Kidney (tissue), 13 donors: ENCODE measurements at regions not wholly inside any gene's neighbourhood (a gene's known extent, or its start where the extent isn't known, plus 50 kb on each side); places are given as distances from the start of the nearest gene placed in this dataset.
"Not testable (repeated sequence)": the region's sequence is repeated elsewhere in the genome, so short reads cannot be mapped to it uniquely, and the experiment has no call there.

Experiments used
- DNase-seq, 5 donors: peaks; one replicate each; pipeline ENCODE4 v3.0.0-alpha.2; 2013 to 2020
- FAIRE-seq: peaks from 2 replicates; lab custom pipeline; 2012; peaks lifted over from hg19 to GRCh38; lab: Jason Lieb, UNC
- H3K27ac ChIP-seq, 2 donors: one replicate each; pipeline ENCODE4 v1.7.0; 2013; ENCODE audit warnings: low read depth in 2 of 2, low read length in 2 of 2, inconsistent platforms in 1 of 2
- H3K27me3 ChIP-seq: one replicate; pipeline ENCODE4 v1.7.1; 2013; ENCODE audit warnings: low read length, inconsistent platforms; ENCODE audit not compliant: control insufficient read depth, insufficient read depth
- H3K36me3 ChIP-seq, 3 donors: one replicate each; pipeline versions ENCODE4 v1.7.0 to v1.7.1; 2013; ENCODE audit warnings: low read length in 3 of 3, control low read depth in 1 of 3, inconsistent platforms in 1 of 3; ENCODE audit not compliant: insufficient read depth in 3 of 3, control insufficient read depth in 2 of 3
- H3K4me1 ChIP-seq, 3 donors: one replicate each; pipeline versions ENCODE4 v1.7.0 to v1.7.1; 2013; ENCODE audit warnings: low read length in 3 of 3, inconsistent platforms in 1 of 3, low read depth in 1 of 3; ENCODE audit not compliant: control insufficient read depth in 2 of 3, insufficient read depth in 2 of 3
- H3K4me3 ChIP-seq, 3 donors: one replicate each; pipeline versions ENCODE4 v1.7.0 to v1.8.1; 2013; ENCODE audit warnings: low read length in 3 of 3, control low read depth in 1 of 3, inconsistent platforms in 1 of 3
- H3K9ac ChIP-seq, 3 donors: one replicate each; pipeline versions ENCODE4 v1.7.0 to v1.7.1; 2013; ENCODE audit warnings: low read length in 3 of 3, control low read depth in 1 of 3, inconsistent platforms in 1 of 3
- H3K9me3 ChIP-seq, 3 donors: one replicate each; pipeline versions ENCODE4 v1.7.0 to v1.7.1; 2013; ENCODE audit warnings: low read length in 3 of 3, control low read depth in 1 of 3, inconsistent platforms in 1 of 3; ENCODE audit not compliant: control insufficient read depth in 2 of 3, insufficient read depth in 1 of 3
- intact Hi-C: fragments of 100-400 bp; cut with DNase I; formaldehyde crosslinking; loops from one replicate; pipeline ENCODE4 v1.11.1; 2022
- TF ChIP-seq, protein P1 (sequence below): IDR thresholded peaks from 3 replicates; pipeline ENCODE4 v1.5.1; 2012; ENCODE audit warnings: mild to moderate bottlenecking, moderate library complexity, borderline replicate concordance; ENCODE audit not compliant: insufficient read depth; ENCODE audit errors: extremely low read depth
- donor health status: control.
- donor health status: control.
- donor health status: control.
- donor health status: control.
- donor health status: control.
- donor health status: DM: yes; HTN: yes; CAD: no.
- donor health status: Normal renal cell carcinoma (clear cell type).

- Histone ChIP-seq H3K4me3 (no peak overlapping the region), H3K27ac (no peak overlapping the region), H3K36me3 (no peaks in the 10 kb centered on the region), H3K9ac (no peak overlapping the region), H3K9me3 (no peaks in the 10 kb centered on the region), H3K27me3 (no peaks in the 10 kb centered on the region), H3K4me1 (no peaks in the 10 kb centered on the region)
- intact Hi-C loops, result no loop called here
- TF ChIP-seq, protein P1, sequence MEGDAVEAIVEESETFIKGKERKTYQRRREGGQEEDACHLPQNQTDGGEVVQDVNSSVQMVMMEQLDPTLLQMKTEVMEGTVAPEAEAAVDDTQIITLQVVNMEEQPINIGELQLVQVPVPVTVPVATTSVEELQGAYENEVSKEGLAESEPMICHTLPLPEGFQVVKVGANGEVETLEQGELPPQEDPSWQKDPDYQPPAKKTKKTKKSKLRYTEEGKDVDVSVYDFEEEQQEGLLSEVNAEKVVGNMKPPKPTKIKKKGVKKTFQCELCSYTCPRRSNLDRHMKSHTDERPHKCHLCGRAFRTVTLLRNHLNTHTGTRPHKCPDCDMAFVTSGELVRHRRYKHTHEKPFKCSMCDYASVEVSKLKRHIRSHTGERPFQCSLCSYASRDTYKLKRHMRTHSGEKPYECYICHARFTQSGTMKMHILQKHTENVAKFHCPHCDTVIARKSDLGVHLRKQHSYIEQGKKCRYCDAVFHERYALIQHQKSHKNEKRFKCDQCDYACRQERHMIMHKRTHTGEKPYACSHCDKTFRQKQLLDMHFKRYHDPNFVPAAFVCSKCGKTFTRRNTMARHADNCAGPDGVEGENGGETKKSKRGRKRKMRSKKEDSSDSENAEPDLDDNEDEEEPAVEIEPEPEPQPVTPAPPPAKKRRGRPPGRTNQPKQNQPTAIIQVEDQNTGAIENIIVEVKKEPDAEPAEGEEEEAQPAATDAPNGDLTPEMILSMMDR, result no peak
- FAIRE-seq (no peak), DNase-seq (no peak)
Observed at GRCh38 chr16:76875898-76876297, 315.1 kb upstream of the MON1B start.

- no peaks in the 10 kb centered on the region for H3K4me1 ChIP-seq
- DNase-seq (peak in 1 of 5 donors; percentile 2), FAIRE-seq (no peak)
- TF ChIP-seq, protein P1, result no peak
- no peak overlapping the region for H3K9ac ChIP-seq
- H3K9me3 ChIP-seq, result no peaks in the 10 kb centered on the region
- H3K4me3 ChIP-seq, result no peak overlapping the region
- intact Hi-C loops, result no loop called here
- no peak overlapping the region for H3K27ac ChIP-seq
- H3K27me3 ChIP-seq, result no peaks in the 10 kb centered on the region
- no peaks in the 10 kb centered on the region for H3K36me3 ChIP-seq
Observed at GRCh38 chr16:76879420-76879819, 311.6 kb upstream of the MON1B start.

- H3K4me1 ChIP-seq, H3K4me3 ChIP-seq, intact Hi-C loops, H3K36me3 ChIP-seq, H3K27me3 ChIP-seq, H3K27ac ChIP-seq, H3K9ac ChIP-seq, DNase-seq, H3K9me3 ChIP-seq: not testable (repeated sequence)
- peak; percentile 6 for FAIRE-seq
Observed at GRCh38 chr16:76880523-76880922, 310.5 kb upstream of the MON1B start.

DNA sequence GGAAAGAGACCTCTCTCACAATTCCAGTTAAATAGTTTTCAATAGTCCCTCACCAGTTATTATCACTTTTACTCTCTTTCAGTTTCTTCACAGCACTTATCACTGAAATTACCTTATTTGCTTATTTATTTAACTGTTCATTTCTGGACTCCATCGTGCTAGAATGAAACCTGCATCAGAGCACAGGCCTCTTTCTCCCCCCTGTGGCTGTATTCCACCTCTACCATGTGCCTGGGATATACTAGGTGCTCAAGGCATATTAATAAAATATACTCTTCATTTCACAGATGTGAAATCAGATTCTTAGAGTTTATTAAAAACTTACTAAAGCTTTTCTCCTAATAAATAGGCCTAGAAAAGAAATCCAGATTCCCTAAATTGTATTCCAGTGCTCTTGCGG is 308.9 kb upstream of the MON1B start:
- no peak overlapping the region for H3K9ac ChIP-seq
- FAIRE-seq (no peak), DNase-seq (no peak)
- no peaks in the 10 kb centered on the region for H3K9me3 ChIP-seq
- H3K4me1 ChIP-seq, result no peaks in the 10 kb centered on the region
- intact Hi-C loops, result no loop called here
- H3K36me3 ChIP-seq, result no peaks in the 10 kb centered on the region
- no peaks in the 10 kb centered on the region for H3K27me3 ChIP-seq
- no peak overlapping the region for H3K4me3 ChIP-seq
- no peak overlapping the region for H3K27ac ChIP-seq
- TF ChIP-seq, protein P1, result no peak
